NCI-H1105 (cell line): ENCODE measurements at regions not wholly inside any gene's neighbourhood (a gene's known extent, or its start where the extent isn't known, plus 50 kb on each side); places are given as distances from the start of the nearest gene placed in this dataset.

Experiments used
- DNase-seq: peaks from one replicate; lab custom pipeline; 2025; lab: John Stamatoyannopoulos, UW

- no peak for DNase-seq
These were observed 83.3 kb downstream of the ALDH8A1 start for GRCh38 chr6:134866563-134866962.

- no peak for DNase-seq
These were observed 85.3 kb downstream of the ALDH8A1 start for GRCh38 chr6:134864558-134864957.

GRCh38 chr6:134863763-134864510 lies 86.0 kb downstream of the ALDH8A1 start:
- no peak for DNase-seq

GRCh38 chr6:134854366-134854765 lies 95.5 kb downstream of the ALDH8A1 start:
- no peak for DNase-seq

- no peak for DNase-seq
These were observed 96.5 kb downstream of the ALDH8A1 start for GRCh38 chr6:134853111-134854055.

- no peak for DNase-seq
These were observed 98.4 kb downstream of the ALDH8A1 start for GRCh38 chr6:134851548-134851947.

- no peak for DNase-seq
These were observed 99.1 kb downstream of the ALDH8A1 start for GRCh38 chr6:134850721-134851305.

- DNase-seq, result no peak
These were observed 99.9 kb downstream of the ALDH8A1 start for GRCh38 chr6:134849920-134850447.

- DNase-seq, result no peak
These were observed 101.8 kb downstream of the ALDH8A1 start for GRCh38 chr6:134848076-134848475.

GRCh38 chr6:134846865-134847264 lies 103.0 kb downstream of the ALDH8A1 start:
- no peak for DNase-seq

GRCh38 chr6:134846031-134846430 lies 103.9 kb downstream of the ALDH8A1 start:
- DNase-seq, result no peak

- no peak for DNase-seq
These were observed 105.8 kb downstream of the ALDH8A1 start for GRCh38 chr6:134844120-134844519.

- no peak for DNase-seq
These were observed 109.6 kb downstream of the ALDH8A1 start for GRCh38 chr6:134840086-134840867.

GRCh38 chr6:134835993-134836392 lies 113.9 kb downstream of the ALDH8A1 start:
- no peak for DNase-seq

- peak; percentile 25 for DNase-seq
These were observed 119.0 kb downstream of the ALDH8A1 start for GRCh38 chr6:134830940-134831339.

GRCh38 chr6:134830194-134830593 lies 119.7 kb downstream of the ALDH8A1 start:
- no peak for DNase-seq

- DNase-seq, result no peak
These were observed 121.3 kb downstream of the ALDH8A1 start for GRCh38 chr6:134828641-134829040.

GRCh38 chr6:134826889-134827737 lies 122.8 kb downstream of the ALDH8A1 start:
- no peak for DNase-seq

- no peak for DNase-seq
These were observed 126.2 kb downstream of the ALDH8A1 start for GRCh38 chr6:134823710-134824034.

- DNase-seq, result peak; percentile 44
These were observed 126.8 kb downstream of the ALDH8A1 start for GRCh38 chr6:134822920-134823709.
